GM23338 (cell line): ENCODE measurements at regions not wholly inside any gene's neighbourhood (a gene's known extent, or its start where the extent isn't known, plus 50 kb on each side); places are given as distances from the start of the nearest gene placed in this dataset.

Source experiments
- CREB1 ChIP-seq: fragments of 250-450 bp; sonication (Bioruptor Pico); IDR thresholded peaks from 2 replicates; pipeline ENCODE4 v1.5.0; 2020; ENCODE audit warnings: low read depth, mild to moderate bottlenecking, moderate library complexity
- CTCF ChIP-seq, 2 experiments: fragments of 200-600 bp in 1 of 2; sonication (generic) in 1 of 2; conservative IDR thresholded peaks; 2 replicates each; pipeline versions ENCODE4 v1.5.1 to v1.6.1; 2016 to 2017; ENCODE audit warnings: antibody characterized with exemption in 2 of 2, low read depth in 2 of 2, mild to moderate bottlenecking in 2 of 2, moderate library complexity in 1 of 2
- EZH2 ChIP-seq: fragments of 200-600 bp; sonication (generic); IDR thresholded peaks from one replicate; pipeline ENCODE4 v1.8.0; 2017; ENCODE audit warnings: antibody characterized with exemption, mild to moderate bottlenecking, low read depth; ENCODE audit not compliant: unreplicated experiment
- EZH2phosphoT487 ChIP-seq: fragments of 200-600 bp; sonication (generic); IDR thresholded peaks from one replicate; pipeline ENCODE4 v1.8.1; 2018; ENCODE audit warnings: antibody characterized with exemption; ENCODE audit not compliant: unreplicated experiment
- NANOG ChIP-seq: IDR thresholded peaks from 2 replicates; pipeline ENCODE4 v1.6.1; 2016; ENCODE audit warnings: antibody characterized with exemption, borderline replicate concordance
- POLR2AphosphoS5 ChIP-seq: IDR thresholded peaks from 2 replicates; pipeline ENCODE4 v1.6.1; 2016; ENCODE audit warnings: antibody characterized with exemption, low read depth
- REST ChIP-seq: IDR thresholded peaks from one replicate; pipeline ENCODE4 v1.6.1; 2018; ENCODE audit warnings: antibody characterized with exemption; ENCODE audit not compliant: unreplicated experiment

GRCh38 chr4:66035701-66036100, 365.4 kb upstream of the EPHA5 start:
- TF ChIP-seq CTCF (conservative IDR thresholded peaks at IDR 0.05; ENCODE audit: low read depth in 2 of 2) (no peak), POLR2AphosphoS5 (no peak), EZH2phosphoT487 (no peak), CREB1 (CRISPR knock-in tag) (no peak), EZH2 (no peak), REST (no peak), NANOG (no peak)
